Jurkat, Clone E6-1 (cell line): ENCODE measurements at regions not wholly inside any gene's neighbourhood (a gene's known extent, or its start where the extent isn't known, plus 50 kb on each side); places are given as distances from the start of the nearest gene placed in this dataset.

Source experiments
- DNase-seq: peaks from one replicate; pipeline ENCODE4 v3.0.0-alpha.2; 2011; ENCODE audit warnings: low read depth, low spot score
- H3K4me3 ChIP-seq: 2 replicates; pipeline ENCODE4 v1.5.1; 2011; ENCODE audit warnings: mild to moderate bottlenecking, low read length, control low read depth, moderate library complexity

DNA sequence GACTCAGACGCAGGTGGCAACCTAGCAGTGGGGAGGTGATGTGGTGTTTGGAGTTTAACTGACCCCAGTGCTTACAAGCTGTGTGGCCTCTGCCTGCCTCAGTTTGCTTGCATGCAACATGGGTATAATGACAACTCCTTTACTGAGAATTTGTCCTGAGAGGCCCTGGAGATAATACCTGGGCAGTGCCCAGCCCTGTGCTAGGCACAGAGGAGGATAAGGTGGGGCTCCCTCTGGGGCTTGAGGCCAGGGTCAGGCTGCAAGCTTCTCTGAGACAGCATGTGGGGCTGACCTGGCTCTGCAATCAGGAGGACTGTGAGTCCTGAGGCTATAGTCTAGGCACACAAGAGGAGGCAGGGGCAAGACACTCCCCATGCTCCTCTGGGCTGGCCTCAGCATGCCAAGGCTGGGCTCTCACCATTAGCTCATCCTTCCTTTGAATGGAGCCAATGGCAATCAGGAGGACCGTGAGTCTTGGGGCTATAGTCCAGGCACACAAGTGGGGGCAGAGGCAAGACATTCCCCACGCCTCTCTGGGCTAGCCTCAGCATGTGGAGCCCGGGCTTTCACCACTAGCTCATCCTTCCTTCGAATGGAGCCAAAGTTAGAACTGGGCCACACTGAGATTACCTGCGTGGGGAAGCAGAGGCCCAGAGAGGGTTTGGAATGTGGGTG is 147.9 kb downstream of the RPS24 start:
- no peak overlapping the region for H3K4me3 ChIP-seq
- DNase-seq, result no peak

DNA sequence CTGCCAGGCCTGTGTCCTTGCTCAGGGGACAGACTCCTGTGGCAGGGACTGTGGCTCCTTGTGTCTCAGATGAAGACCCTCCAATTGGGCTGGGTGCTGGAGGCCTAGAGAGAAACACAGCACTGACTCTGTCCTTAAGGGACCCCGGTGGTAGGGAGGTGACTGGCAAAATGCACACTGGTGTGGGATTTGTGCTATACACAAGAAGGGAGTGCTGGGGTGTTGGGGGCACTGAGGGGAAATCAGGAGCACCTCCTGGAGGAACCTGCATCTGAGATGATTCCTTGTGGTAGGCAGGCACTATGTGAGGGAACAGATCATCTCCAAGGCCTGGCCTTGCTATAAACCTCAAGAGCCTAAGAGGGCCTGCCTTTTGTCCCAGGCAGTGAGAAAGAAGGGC is 149.2 kb downstream of the RPS24 start:
- no peak overlapping the region for H3K4me3 ChIP-seq
- DNase-seq, result no peak

DNA sequence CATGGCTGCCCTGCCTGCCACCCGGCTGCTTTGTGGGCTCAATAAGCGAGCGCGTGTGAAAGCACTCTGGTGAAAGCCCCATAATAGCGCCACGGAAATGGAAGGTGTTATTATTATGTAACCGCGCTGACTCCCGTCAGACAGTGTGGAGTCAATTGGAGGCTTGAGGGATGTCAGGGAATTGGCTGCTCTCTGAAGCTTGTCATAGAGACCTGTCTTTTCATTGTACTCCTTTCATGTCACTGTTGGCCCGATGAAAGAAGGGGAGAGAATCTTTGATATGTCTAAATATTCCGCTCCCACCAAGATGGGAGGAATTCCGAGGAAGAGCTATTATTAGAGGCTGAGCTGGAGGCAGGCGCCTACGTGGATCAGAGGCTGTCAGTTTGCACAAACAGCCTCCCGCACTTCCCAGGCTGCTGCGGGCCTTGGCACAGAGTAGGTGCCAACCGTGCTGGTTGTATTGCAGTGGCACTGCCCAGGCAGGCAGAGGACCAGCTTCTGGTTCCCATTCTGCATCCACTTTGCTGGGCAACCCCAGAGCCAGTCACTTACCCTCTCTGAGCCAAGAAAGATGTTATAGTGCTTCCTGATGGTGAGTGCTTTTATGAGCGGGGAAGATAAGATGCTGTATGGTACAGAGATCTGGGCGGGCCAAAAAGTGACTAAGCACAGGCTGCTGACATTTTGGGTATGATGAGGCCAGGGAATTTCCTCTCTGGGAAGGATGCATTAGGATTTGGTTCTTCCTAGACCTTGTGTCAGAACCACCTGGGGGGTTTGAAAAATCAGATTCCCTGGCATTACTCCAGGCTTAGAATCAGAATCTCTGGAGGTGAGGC is 151.4 kb downstream of the RPS24 start:
- no peak overlapping the region for H3K4me3 ChIP-seq
- no peak for DNase-seq

DNA sequence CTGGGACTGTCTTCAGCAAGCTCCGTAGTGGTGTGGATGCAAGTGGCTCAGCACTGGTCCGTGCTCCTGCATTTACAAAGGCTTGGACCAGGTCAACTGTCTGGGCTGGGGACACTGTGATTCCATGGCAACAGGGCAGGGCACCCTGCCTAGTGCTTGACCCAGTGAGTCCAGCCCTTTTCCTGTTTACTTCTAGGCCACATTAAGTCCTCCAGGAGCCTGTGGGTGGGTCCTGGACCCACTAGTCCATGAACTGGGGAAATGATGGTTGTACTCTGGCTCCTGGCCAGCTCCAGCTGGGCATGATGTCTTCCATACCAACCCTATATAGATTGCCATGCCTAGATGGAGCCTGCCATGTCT is 152.0 kb downstream of the RPS24 start:
- DNase-seq, result no peak
- H3K4me3 ChIP-seq, result no peak overlapping the region

DNA sequence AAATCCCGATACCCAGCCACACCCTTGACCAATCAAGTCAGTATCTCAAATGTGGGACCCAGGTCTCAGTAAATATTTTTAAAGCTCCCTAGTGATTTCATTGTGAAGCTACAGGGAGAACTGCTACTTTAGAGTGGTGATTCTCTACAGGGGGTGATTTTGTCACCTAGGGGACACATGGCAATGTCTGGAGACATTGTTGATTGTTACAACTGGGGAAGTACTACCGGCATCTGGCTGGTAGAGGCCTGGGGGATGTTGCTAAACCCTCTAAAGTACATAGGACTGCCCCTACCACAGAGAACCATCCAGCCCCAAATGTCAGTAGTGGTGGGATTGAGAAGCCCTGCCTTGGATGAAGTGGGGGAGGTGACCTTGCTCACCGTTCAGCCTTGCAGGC is 152.9 kb downstream of the RPS24 start:
- no peak overlapping the region for H3K4me3 ChIP-seq

DNA sequence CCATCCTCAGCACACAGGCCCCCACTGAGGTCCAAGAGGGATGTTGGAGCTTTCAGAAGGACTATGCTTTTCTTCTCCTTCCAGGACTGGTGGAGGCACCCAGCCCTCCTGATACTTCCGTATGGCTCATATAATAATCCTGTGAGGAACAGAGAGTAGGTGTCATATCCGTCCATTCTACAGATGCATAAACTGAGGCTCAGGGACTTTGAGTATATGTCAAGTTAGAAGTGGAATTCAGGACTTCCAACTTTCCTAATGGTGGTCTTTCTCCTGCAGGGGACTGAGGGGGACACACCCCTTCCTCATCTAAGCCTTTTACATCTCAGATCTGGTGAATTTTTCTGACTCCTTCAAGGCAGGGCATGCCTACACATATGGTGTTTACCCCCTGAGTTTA is 153.7 kb downstream of the RPS24 start:
- no peak for DNase-seq
- no peak overlapping the region for H3K4me3 ChIP-seq

More for the DNA sequence above, 152.9 kb downstream of the RPS24 start:
- DNase-seq, result no peak

DNA sequence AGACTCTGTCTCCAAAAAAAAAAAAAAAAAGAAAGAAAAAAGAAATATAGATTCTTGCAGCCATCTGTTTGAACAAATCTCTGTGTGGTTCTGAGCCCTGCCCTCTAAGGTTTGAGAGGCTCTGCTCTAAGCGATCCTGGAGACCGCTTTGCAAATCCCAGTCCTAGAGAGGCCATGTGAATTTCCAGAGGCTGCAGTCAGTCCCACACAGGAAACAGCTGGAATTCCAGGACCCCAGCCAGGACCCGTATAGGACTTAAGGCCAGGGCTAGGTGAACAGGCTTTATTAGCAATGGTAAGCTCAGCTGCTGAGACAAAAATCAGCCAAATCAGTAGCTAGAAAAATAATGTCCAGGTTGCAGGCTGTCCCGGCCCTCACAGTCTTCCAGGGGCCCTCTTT is 154.8 kb downstream of the RPS24 start:
- H3K4me3 ChIP-seq, result no peak overlapping the region
- no peak for DNase-seq

DNA sequence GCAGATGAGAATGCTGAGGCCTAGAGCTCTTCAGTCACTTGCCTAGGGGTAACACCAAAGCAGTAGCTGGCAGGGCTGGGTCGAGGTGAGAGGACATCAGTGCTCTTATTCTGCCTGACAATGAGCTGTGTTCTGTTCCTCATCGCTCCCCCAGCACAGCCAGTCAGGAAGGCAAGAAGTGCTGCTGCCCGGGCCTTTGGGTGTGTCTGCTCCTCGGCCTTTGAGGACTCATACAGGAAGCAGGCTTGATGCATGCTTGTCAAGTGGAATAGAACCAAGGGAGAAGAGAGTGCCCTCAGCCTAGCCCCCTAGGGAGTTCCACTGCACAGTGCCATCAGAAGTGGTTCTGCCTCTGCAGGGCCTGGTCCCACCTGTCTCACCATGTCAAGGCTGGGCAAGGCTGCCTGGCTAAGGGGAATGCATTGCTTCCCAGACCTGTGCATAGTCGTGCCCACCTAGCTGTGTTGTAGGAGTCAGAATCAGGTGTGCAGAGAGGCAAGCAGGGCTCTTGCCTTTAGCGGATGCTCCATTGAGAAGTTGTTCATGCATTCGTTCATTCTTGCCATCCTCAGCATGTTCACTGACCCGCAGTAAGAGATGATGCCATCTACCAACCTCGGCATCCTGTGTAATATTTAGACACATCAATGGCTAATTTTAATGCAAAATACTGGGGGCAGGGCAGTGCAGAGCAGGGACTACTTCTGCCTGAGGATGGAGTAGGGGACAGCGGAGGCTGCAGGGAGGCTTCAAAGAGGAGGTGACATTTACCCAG is 156.6 kb downstream of the RPS24 start:
- DNase-seq, result no peak
- H3K4me3 ChIP-seq, result no peak overlapping the region

DNA sequence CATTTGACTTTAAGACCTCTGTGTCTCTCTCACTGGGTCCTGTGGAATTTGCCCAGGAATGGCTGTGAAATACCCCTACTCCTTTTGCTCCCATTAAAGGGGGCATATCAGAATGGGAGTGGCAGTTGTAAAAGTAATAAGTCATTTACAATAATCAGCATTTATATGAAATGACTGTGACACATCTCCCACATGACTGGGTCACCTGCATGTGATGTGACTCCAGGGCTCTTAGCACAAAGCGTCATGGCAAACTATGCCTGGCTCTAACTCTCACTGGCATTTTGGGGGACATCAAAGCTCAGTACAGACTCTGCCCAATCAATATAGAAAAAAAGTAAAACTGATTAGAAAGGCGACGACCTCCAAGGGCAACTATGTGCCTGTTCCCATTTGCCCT is 157.6 kb downstream of the RPS24 start:
- no peak overlapping the region for H3K4me3 ChIP-seq
- no peak for DNase-seq

DNA sequence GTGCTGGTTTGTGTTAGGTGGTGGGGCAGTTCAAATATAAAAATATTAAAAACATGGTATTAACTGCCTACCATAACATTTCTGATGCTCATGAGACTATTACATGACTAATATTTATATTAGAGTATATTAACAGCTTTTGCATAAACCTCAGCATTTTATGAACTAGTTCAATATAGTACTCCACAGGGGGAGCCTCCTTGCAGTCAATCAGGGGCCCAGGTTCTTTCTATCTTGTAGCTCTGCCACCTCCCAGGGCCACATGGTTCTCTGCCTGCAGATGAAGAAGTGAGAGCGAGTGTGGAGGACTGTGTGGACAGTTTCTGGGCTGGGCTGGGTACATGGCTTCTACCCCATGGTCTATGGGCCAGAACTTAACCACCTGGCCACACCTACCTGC is 159.5 kb downstream of the RPS24 start:
- no peak overlapping the region for H3K4me3 ChIP-seq
- no peak for DNase-seq

DNA sequence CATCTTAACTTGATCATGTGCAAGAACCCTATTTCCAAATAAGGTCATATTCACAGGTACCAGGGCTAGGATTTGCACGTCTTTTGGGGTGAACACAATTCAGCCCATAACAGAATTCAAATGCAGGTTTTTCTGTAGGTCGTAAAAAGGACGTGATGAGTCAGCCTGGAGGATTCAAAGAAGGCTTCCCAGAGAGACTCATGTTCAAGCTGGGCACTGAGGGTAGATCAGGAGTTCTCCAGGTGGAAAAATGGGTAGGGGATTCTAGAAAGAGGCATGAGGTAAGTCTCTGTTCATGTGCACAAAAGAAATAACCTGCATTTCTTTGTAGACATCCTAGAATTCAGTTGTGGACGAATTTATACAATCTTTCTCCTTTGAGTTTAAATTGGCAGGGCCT is 160.4 kb downstream of the RPS24 start:
- H3K4me3 ChIP-seq, result no peak overlapping the region
- no peak for DNase-seq

DNA sequence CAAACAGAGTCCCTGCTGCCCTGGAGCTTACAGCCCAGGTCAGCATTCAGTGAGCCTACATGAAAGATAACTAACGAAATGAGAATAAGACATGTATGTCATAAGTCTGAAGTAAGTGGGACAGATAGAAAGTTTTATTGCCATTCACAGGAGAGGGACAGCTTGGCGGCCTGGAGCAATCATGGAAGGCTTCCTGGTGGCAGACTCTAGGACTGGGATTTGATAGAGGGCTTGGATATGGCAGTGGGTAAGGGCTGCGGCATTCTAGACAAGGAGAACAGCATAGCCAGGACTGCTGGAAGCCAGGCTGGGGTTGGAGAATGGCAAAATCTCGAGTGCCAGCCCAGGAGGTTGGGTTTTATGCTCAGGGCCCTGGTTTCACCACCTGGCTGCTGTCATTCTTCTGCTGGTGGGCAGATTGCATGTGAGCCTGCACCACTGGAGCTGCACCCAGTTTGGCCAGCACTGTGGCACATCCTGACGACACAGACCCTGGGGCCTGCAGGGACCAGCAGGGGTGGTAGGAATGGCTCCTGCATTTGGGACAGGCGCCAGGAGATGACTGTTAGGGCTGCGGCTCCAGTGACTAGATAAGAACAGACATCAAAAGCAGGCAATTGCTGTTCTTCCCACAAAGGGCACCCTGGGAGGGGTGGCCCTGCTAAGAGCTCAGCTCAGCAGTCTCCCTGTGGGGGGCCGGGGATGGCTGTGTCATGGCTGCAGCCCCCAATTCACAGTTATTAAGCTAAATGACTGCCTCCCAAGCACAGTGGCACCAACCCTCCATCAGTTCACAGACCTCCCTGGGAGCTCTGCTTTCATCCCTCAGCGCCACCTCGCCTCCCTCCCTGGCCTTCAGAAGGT is 161.1 kb downstream of the RPS24 start:
- DNase-seq, result peak; percentile 56
- no peak overlapping the region for H3K4me3 ChIP-seq

DNA sequence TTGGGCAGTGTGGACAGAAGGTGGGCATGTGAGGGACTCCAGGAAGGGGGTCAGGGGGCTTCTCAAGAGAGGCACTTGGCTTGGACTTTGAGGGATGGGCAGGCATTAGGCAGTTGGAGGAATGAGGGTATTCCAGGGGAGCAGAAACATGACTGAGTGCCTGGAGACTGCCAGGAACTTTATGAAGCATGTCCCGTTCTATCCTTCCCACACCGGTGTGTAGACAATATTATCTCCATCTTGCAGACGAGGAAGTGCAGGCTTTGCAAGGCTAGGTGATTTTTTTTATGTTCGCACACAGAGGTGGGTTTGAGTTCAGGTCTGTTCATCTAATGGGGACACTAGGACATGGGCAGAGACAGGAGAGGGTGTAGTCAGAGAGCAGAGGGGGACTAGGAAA is 162.7 kb downstream of the RPS24 start:
- H3K4me3 ChIP-seq, result no peak overlapping the region
- DNase-seq, result no peak

DNA sequence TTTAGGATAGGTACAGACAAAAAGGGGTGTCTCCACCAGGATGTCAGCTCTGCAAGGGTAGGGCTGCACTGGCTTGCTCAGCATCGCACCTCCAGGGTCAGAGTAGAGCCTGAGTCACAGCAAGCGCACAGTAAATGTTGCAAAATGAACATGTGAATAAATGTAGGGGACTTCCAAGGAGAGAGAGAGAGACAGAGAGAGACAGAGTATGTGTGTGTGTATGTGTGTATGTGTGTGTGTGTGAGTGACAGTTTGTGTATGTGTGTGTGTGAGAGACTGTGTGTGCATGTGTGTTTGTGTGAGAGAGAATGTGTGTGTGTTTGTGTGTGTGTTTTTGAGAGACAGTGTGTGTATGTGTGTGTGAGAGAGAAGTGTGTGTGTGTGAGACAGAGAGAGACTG is 163.3 kb downstream of the RPS24 start:
- no peak overlapping the region for H3K4me3 ChIP-seq
- no peak for DNase-seq

DNA sequence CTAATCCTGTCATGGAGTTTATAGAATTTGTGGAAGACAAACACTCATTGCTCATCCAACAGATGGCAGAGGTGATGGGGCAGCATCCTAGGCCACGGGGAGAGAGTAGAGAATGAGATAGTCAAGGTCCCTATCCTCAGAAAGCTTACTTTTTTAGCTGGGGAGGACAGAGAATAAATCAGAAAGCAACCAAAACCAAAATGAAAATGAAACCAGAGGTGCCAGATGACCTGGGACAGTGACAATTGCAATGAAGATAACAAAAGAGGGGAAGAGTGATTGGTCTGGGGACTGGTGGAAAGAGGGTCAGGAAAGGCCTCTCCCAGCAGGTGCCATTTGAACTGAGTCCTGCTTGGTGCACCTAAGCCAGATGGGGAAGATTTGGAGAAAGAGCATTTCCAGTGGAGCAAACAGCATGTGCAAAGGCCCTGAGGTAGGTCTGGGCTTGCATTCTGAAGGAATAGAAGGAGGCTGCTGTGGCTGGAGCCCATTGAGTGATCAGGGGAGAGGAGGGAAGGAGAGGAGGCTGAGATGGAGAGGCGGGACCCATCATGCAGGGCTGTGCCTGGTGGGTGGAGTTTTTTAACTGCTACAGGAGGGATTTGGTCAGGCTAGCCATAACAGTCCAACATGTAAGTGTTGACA is 164.1 kb downstream of the RPS24 start:
- no peak overlapping the region for H3K4me3 ChIP-seq
- no peak for DNase-seq

DNA sequence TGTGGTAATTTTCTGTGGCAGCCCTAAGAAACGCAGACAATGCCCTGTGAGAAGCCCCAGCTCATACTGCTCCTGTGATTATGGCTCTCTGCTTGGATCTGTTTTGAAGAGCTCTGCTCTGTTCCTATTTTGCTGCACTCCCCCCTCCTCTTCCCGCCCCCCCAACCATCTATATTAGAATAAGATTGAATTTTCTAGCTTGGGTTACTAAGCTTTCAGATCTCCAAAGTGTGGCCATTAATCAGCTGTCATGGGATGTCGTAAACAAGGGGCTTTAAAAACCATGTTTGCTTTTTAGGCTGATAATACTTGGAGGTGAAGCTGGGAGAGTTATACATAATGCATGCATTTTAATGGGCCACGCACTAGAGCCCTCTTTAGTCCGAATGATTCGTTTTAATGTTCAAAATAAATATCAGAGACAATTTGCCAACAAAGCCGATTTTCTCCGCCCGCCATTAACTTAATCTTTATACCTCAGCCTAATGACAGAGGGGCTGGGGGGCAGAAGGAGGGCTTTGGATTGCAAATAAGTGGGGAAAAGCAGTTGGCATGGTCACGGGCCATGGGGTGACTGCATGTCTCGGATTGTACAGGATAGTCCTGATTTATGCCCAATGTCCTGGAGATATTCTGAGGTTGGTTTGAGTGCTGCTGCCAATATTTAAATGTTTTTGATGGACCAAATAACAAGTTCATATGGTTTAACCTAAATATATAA is 165.5 kb downstream of the RPS24 start:
- no peak overlapping the region for H3K4me3 ChIP-seq
- no peak for DNase-seq

DNA sequence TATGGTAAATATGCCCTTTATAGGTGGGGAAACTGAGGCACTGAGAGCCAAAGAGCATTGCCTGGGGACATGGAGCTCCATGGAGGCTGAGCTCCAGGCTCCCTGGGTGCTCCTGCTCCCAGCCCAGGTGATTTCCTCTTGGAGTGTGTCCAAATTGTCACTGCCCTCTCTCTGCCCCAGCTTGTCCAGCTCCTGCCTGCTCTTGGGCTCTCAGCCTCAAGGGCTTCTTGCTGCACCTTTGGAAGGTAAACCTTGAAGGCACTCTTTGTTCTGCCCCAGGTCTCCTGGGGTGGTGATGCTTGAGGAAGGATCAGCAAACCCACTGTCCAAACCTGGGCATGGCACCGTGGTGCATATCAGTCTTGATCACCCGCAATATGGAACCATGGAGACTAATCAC is 166.1 kb downstream of the RPS24 start:
- H3K4me3 ChIP-seq, result no peak overlapping the region
- DNase-seq, result no peak

DNA sequence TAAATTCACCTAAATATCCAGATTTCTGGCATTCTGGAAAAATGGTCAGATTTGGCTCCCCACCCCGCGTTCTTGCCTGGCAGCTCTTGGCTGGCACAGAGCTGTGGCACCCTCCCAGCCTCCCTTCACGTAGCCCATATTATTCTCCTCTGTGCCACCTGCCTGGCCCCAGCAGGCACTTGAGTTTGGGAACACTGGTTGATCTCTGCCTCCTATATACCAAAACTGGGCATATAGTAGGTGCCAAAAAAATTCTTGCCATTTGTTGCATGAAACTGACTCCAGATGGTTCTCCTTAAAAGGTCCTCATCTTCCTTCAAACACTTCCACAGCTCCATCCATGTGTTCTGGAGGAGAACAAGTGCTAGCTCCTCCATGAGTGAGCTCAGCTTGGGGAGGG is 167.0 kb downstream of the RPS24 start:
- no peak overlapping the region for H3K4me3 ChIP-seq
- no peak for DNase-seq
